OCI-LY1 (cell line): ENCODE measurements at regions not wholly inside any gene's neighbourhood (a gene's known extent, or its start where the extent isn't known, plus 50 kb on each side); places are given as distances from the start of the nearest gene placed in this dataset.

Experiments
- CTCF ChIP-seq: fragments of 200-600 bp; sonication (generic), shearing (Covaris generic); IDR thresholded peaks from 2 replicates; pipeline ENCODE4 v1.5.1; 2017; ENCODE audit warnings: mild to moderate bottlenecking, antibody characterized with exemption, low read length, moderate library complexity, mixed read lengths
- EZH2 ChIP-seq: fragments of 200-600 bp; sonication (generic), shearing (Covaris generic); IDR thresholded peaks from 2 replicates; pipeline ENCODE4 v1.8.0; 2017; ENCODE audit warnings: borderline replicate concordance, mixed run types, mild to moderate bottlenecking, antibody characterized with exemption, low read length, moderate library complexity, mixed read lengths

- TF ChIP-seq CTCF, result no peak
- no peak for TF ChIP-seq EZH2
These were observed 151.3 kb upstream of the TSC22D2 start for GRCh38 chr3:150256782-150257181.
